BJ (cell line): ENCODE measurements at regions not wholly inside any gene's neighbourhood (a gene's known extent, or its start where the extent isn't known, plus 50 kb on each side); places are given as distances from the start of the nearest gene placed in this dataset.

ENCODE experiments used
- CTCF ChIA-PET: fragments of 350-600 bp; formaldehyde crosslinking; extraction: SDS; loops from one replicate; lab custom pipeline; 2021; ENCODE audit warnings: antibody characterized with exemption, inconsistent platforms; lab: Yijun Ruan, JAX
- POLR2A ChIA-PET: fragments of 300-600 bp; sonication (Branson Sonifier 250); formaldehyde crosslinking; extraction: SDS; loops from one replicate; lab custom pipeline; 2021; ENCODE audit warnings: antibody characterized with exemption; lab: Charles Lee
- DNase-seq: peaks from one replicate; pipeline ENCODE4 v3.0.0-alpha.2; 2011; ENCODE audit warnings: low read depth
- H3K27me3 ChIP-seq: 2 replicates; pipeline ENCODE4 v1.6.0; 2011; ENCODE audit warnings: low read length; ENCODE audit not compliant: control insufficient read depth, insufficient read depth
- H3K36me3 ChIP-seq: 2 replicates; pipeline ENCODE4 v1.5.1; 2011; ENCODE audit warnings: low read length; ENCODE audit not compliant: control insufficient read depth, insufficient read depth
- H3K4me3 ChIP-seq: 2 replicates; pipeline ENCODE4 v1.5.1; 2011; ENCODE audit warnings: low read depth, mild to moderate bottlenecking, control low read depth, low read length
- CTCF ChIP-seq: IDR thresholded peaks from 2 replicates; pipeline ENCODE4 v1.5.1; 2011; ENCODE audit warnings: low read depth, mild to moderate bottlenecking, control low read depth, inconsistent platforms, low read length, moderate library complexity; ENCODE audit not compliant: insufficient read depth

GRCh38 chr2:234243871-234244565, 193.5 kb downstream of the SPP2 start:
- TF ChIP-seq CTCF: no peak
- no peak for DNase-seq
- ChIA-PET CTCF (no interaction called here), POLR2A (no interaction called here)
- Histone ChIP-seq H3K4me3 (no peak overlapping the region), H3K36me3 (no peaks in the 10 kb centered on the region), H3K27me3 (no peaks in the 10 kb centered on the region)

GRCh38 chr2:234242459-234242836, 191.9 kb downstream of the SPP2 start:
- Histone ChIP-seq H3K4me3 (no peak overlapping the region), H3K27me3 (no peaks in the 10 kb centered on the region), H3K36me3 (no peaks in the 10 kb centered on the region)
- ChIA-PET POLR2A (no interaction called here), CTCF (interaction anchor here (0.6 to 1.3 kb wide), 6 partner anchors 10 to 727 kb away, joined by 3 to 5 read pairs (median 3); no protein-coding TSS in a partner anchor)
- no peak for DNase-seq
- TF ChIP-seq CTCF: no peak

DNA sequence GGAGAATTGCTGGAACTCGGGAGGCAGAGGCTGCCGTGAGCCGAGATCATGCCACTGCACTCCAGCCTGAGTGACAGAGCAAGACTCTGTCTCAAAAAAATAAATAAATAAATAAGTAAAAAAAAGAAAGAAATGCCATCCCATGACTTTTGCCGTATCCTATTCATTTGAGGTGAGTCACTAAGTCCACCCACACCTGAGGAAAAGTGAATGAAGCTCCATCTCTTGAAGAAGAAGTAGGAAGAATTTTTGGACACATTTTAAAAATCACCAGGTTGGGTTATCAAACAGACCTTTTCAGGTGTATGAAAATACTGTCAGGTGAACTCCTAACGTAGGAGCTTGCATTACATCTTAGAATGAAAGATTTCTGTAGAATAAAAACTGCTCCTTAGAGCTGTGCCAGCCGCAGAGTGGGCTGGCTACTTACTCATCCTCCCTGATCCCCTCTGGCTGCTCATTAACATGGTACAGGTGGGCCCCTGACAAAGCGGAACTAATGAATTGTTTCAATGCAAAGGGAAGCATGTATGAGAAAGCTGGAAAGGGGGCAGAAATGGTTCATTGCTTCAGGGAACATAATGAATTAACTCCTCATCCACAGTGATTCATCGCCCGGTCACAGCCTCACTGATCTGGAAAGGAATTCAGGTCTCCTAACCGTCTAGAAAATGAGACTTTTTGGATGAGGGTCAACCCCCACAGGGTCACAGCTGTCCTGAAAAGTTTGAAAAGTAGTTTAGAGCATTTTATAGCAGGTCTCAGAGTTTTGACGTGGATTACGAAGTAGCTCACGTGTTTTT, 191.4 kb downstream of the SPP2 start:
- ChIA-PET POLR2A (no interaction called here), CTCF (interaction anchor here (0.6 to 1.3 kb wide), 8 partner anchors 9 to 726 kb away, joined by 3 to 5 read pairs (median 3); no protein-coding TSS in a partner anchor)
- no peak for TF ChIP-seq CTCF
- Histone ChIP-seq H3K27me3 (no peaks in the 10 kb centered on the region), H3K36me3 (no peaks in the 10 kb centered on the region), H3K4me3 (no peak overlapping the region)
- peak; percentile 51 for DNase-seq

GRCh38 chr2:234240917-234241316, 190.4 kb downstream of the SPP2 start:
- no peak for TF ChIP-seq CTCF
- H3K27me3 ChIP-seq: no peaks in the 10 kb centered on the region
- CTCF ChIA-PET: interaction anchor here (0.6 to 1.2 kb wide), 5 partner anchors 8 to 302 kb away, joined by 3 to 4 read pairs (median 3); no protein-coding TSS in a partner anchor
- POLR2A ChIA-PET: no interaction called here
- no peaks in the 10 kb centered on the region for H3K36me3 ChIP-seq
- H3K4me3 ChIP-seq: no peak overlapping the region
- no peak for DNase-seq

DNA sequence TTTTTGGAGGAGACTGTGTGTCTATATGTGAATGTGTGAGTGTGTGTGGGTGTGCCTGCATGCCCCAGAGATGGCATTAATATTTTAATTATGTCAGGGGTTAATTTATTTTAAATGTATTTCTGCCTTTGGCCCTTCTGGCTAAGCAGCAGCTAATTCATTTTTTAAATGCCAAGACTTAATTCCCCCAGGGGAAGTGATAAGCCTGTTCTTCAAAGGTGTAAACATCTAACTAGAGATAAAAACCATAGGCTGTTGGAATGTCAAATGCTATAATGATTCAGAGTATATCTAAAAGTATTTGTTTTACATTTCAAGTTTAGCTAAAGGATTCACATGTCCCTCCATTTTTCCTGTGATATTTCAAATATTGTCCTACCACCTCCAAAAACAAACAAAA, 184.7 kb downstream of the SPP2 start:
- Histone ChIP-seq H3K27me3 (0 out of 2 replicates have a peak, but pooled peaks cover 2% of the 10 kb centered on the region), H3K36me3 (no peaks in the 10 kb centered on the region), H3K4me3 (no peak overlapping the region)
- TF ChIP-seq CTCF: no peak
- no peak for DNase-seq
- ChIA-PET CTCF (interaction anchor here (0.6 kb wide), 1 partner anchor 17 kb away, joined by 3 read pairs; no protein-coding TSS in a partner anchor), POLR2A (no interaction called here)
